ENCODE measurements at regions not wholly inside any gene's neighbourhood (a gene's known extent, or its start where the extent isn't known, plus 50 kb on each side); places are given as distances from the start of the nearest gene placed in this dataset.

- Histone ChIP-seq H3K27ac (replicated peaks) (no peak overlapping the region), H3K27me3 (ENCODE audit: insufficient read depth, poor library complexity, severe bottlenecking) (no peaks in the 10 kb centered on the region), H3K4me3 (replicated peaks; ENCODE audit: insufficient read depth, low read length) (no peak overlapping the region)
- TF ChIP-seq POLR2AphosphoS5 (IDR thresholded peaks at IDR 0.05; ENCODE audit: low read depth) (no peak), GABPA (IDR thresholded peaks at IDR 0.05; ENCODE audit: low read depth) (no peak), REST (IDR thresholded peaks at IDR 0.05; ENCODE audit: insufficient replicate concordance, low read depth) (no peak), CTCF (IDR thresholded peaks at IDR 0.05; ENCODE audit: insufficient read depth, low read length) (no peak), SPI1 (IDR thresholded peaks at IDR 0.05; ENCODE audit: borderline replicate concordance, low read depth) (no peak)
- peak in 1 of 2 experiments; percentile 11 for DNase-seq (ENCODE audit: low read depth in 1 of 2, low spot score in 1 of 2)
These were observed 606.4 kb upstream of the CLINT1 start for GRCh38 chr5:158465086-158465972.

GRCh38 chr5:158464383-158464782, 605.4 kb upstream of the CLINT1 start:
- no peak overlapping the region for H3K4me3 ChIP-seq (replicated peaks; ENCODE audit: insufficient read depth, low read length)
- no peak for TF ChIP-seq REST (IDR thresholded peaks at IDR 0.05; ENCODE audit: insufficient replicate concordance, low read depth)
- TF ChIP-seq SPI1 (IDR thresholded peaks at IDR 0.05; ENCODE audit: borderline replicate concordance, low read depth): no peak
- TF ChIP-seq POLR2AphosphoS5 (IDR thresholded peaks at IDR 0.05; ENCODE audit: low read depth): no peak
- no peak for TF ChIP-seq GABPA (IDR thresholded peaks at IDR 0.05; ENCODE audit: low read depth)
- TF ChIP-seq CTCF (IDR thresholded peaks at IDR 0.05; ENCODE audit: insufficient read depth, low read length): no peak
- no peaks in the 10 kb centered on the region for H3K27me3 ChIP-seq (ENCODE audit: insufficient read depth, poor library complexity, severe bottlenecking)
- H3K27ac ChIP-seq (replicated peaks): no peak overlapping the region
- peak; percentile 10 to 23 for DNase-seq (ENCODE audit: low read depth in 1 of 2, low spot score in 1 of 2)

- TF ChIP-seq CTCF (IDR thresholded peaks at IDR 0.05; ENCODE audit: insufficient read depth, low read length) (no peak), REST (IDR thresholded peaks at IDR 0.05; ENCODE audit: insufficient replicate concordance, low read depth) (no peak), GABPA (IDR thresholded peaks at IDR 0.05; ENCODE audit: low read depth) (no peak), SPI1 (IDR thresholded peaks at IDR 0.05; ENCODE audit: borderline replicate concordance, low read depth) (no peak), POLR2AphosphoS5 (IDR thresholded peaks at IDR 0.05; ENCODE audit: low read depth) (no peak)
- peak; percentile 58 to 86 for DNase-seq (ENCODE audit: low read depth in 1 of 2, low spot score in 1 of 2)
- Histone ChIP-seq H3K27ac (replicated peaks) (no peak overlapping the region), H3K4me3 (replicated peaks; ENCODE audit: insufficient read depth, low read length) (no peak overlapping the region), H3K27me3 (ENCODE audit: insufficient read depth, poor library complexity, severe bottlenecking) (no peaks in the 10 kb centered on the region)
These were observed 605.0 kb upstream of the CLINT1 start for GRCh38 chr5:158463938-158464337.

Measured in HL-60 (cell line).